HG03460 (cell line): ENCODE measurements at regions not wholly inside any gene's neighbourhood (a gene's known extent, or its start where the extent isn't known, plus 50 kb on each side); places are given as distances from the start of the nearest gene placed in this dataset.
"Not testable (repeated sequence)": the region's sequence is repeated elsewhere in the genome, so short reads cannot be mapped to it uniquely, and the experiment has no call there.

Source experiments
- ATAC-seq: cut with Tn5 transposase; IDR thresholded peaks from one replicate; pipeline ENCODE4 v1.9.1; 2021; ENCODE audit not compliant: unreplicated experiment

DNA sequence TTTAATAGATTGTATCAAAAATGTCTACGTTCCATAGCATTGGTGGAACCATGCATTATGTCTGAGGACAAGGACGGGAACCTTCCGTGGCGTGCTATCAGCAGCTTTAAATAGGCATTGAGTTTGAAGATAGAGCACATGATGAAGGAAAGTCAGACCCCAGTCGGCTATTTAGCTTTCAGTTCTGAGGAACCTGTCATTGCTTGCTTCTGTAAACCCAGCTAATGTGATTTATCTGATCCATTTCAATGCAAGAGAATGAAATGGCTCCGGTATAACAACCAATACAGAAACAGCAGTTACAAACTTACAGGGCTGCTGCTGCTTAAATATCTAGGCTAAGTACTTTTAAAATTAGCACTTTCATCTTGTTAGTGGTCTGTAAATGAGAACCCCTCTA lies 503.3 kb downstream of the RNF144A start:
- ATAC-seq = no peak

DNA sequence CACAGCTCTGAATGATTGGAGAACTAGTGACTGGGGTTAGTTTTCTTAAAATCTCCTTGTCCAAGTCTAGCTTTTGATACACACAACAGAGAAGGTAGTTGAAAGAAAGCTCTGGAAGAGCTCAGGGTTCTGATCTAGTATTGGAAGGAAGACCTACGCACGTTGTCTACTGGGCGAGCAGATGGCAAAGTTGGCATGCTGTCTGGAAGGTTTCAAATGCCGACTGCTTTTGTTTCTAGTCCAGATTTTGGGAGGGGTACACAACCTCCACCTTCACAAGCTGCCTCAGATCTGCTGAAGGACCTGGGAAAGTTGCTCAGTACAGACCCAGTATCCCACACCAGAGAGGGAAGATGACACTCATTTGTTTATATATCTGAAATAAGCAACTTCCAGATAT lies 507.3 kb downstream of the RNF144A start:
- no peak for ATAC-seq

DNA sequence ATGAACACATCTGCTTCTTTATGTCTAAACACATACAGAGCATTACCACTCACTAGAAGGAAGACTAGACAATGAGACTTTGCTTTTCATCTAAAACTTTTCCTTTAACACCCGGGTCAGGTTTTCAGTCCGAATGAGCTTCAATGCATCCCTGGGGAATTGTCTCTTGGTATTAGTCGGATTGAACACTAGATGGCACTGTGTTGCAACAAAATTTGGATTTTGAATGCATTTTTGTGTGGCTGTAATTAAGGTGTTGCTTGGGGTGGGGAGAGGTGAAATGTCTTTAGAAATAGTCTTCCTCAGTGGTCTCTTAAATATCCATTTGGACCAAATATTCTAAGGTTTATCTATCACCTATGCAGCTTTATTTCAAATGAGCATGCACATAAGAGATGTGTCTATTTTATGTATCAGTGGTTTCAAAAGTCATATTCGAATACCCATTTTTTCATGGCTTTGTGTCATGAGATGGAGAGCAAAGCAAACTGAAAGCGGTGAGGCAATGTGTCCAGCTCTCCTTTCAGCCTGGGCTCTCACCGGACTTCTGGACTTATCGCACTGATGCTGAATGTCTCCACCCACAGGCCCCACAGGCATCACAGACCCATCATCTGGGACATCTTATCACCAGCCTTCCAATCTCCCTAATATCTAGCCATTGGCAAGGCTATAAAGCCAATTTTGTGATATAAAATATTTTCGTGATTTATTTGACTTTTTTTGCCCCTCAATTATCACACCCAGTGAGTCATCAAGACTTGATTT lies 510.3 kb downstream of the RNF144A start:
- no peak for ATAC-seq

DNA sequence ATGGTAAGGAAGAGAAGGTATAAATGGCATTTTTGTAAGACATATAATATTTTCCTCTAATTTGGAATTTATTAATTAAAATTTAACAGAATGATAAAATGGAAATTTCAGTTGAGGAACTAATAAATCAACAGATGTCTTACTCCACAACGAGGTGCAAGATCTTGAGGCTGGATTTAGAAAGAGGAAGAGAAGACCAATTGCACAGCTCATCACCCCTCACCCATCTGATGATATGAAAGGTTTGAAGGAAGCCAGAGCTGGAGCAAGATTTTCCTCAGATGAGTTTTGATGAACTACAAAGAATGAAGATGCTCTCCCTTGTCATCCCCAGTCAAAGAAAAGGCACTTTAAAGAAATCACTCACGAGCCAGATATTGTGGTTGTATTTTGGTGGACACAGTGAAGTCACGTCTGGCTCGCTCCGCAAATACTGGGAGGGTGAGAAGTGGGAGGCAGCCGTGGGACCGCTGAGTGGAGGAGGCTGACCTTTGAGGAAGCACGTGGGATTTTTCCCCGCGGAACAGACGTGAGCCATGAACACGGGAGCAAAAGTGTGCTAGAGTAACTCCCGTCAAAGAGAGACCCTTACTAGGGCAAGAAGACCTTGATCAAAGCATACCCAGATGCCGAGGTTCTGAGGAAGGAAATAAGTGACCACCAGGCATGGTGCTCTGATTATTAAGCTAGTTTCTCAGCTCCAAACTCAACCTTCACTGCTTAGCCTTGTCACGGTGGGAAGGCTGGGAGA lies 511.4 kb downstream of the RNF144A start:
- ATAC-seq = no peak

DNA sequence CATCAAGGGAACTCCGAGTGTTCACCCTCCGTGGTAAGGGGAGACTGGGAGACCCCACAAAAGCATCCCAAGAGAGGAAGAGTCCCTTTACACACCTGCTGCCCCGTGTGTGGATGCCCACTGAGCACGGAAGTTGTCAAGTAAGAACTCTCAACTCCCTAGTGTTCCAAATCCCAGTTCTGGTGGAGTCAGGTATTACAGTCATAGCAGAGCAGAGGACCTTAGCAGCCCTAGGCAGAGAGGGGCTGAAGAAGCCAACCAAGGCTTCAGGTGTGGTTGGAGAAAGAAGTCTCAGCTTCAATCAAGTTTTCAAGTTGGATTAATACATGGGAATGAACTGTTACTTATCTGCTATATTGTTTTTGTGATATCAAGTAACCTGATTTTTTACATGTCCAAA lies 512.5 kb downstream of the RNF144A start:
- no peak for ATAC-seq

DNA sequence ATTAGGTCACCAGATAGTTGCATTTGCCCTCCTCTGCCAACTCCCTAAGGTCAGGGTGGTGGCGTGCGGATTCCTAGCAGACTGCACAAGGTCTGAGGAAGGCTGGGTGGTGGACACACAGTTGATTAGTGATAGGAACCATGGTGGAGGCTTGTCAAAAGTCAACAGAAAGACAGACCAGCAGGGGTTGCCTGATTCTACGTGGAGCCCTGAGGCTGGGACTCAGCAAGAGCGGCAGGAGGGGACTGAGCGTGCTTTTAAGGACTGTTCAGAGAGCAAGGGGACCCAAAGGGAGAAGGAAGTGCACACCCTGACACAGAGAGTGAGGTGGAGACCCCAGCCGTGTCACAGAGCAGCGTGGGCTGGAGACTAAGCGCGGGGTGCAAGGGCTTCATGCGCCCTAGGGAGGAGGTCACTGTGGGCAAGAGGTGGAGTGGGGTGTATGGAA lies 513.2 kb downstream of the RNF144A start:
- peak; percentile 13 for ATAC-seq

DNA sequence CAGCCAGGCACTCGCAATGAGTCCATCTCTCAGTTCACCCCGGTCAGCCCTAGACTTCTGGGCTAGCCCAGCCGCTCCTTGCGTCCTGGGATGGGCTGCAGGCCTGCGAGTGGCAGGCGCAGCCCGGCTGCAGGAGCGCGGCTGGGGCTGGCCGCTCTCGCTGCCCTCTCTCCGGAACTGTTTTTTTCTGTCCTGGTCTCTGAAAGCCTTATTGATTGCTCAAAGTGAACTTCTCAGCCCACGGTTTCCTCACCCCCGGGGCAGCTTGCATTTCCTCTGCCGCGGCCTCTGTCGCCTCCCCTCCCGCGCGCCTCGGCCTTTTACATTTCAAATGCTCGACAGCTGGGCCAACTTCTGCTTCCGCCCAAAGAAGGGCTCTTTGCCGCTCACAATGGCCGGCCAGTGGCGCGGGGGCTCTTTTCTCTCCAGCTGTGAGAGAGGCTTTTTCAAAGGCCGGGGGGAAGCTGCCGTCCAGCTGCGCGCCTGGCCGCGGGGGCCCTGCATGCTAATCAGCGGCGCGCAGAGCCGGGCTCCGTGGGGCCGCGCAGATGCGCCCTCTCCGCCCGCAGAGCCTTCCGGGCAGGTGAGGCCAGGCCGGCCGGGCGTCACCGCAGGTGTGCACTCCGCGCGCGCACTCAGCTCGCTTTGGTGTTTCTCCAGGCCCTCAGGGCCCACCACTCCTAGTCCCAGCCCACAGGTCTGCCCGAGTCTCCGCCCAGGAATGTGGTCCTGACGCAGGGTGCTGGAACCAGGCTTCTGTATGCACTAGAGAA lies 513.8 kb downstream of the RNF144A start:
- peak; percentile 69 for ATAC-seq

DNA sequence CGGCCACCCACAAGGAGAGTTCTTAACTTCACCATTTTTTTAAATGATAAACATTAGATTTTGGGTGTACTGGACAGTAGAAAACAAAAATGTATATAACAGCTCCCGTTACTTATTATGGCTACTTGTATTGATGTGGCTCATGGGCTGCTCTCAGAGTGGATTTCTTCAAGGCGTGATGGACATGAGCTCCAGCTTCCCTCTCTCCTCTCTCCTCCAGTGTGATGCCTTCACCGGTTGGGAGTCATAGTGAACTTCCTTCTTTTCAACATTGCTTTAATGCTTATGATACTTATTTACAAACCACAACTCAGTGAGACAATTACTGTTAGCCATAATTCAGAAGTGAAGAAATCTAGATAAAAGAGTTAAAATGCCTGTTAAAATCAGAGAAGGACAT lies 515.2 kb downstream of the RNF144A start:
- ATAC-seq = no peak

DNA sequence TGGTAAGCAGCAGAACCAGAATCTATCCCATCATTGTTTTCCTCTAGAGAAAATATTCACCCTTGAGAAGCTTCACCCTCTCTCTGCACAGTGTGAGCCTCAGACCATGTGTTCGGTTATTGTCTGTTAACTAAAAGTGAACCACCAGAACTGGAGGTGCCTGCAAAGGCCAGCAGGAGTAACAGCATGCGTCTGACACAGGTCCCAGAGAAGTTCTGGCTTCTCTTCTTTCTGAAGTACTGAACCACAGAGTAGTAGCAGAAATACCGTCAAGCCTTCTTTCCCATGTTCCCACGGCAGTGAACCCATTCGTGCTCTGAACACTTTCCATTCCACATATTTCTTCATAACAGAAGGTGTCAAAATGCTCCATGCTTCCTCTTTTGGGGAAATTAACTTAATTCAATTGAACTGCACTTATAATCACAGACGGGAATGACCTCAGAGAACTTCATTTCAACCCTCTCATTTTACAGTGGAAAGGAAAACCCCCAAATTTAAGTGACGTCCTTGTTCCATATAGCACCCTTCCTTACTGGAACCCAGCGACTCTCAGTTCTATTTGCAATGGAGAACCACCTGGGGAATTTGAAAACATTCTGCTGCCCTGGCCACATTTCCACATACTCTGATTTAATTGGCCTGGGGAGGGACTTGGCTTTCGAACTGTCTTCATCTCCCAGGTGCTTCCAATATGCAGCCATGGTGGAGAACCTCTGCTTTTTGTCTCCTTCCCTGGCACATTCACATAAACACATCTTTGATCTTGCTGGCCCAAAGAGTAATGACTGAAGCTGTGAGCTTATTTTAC lies 519.1 kb downstream of the RNF144A start:
- ATAC-seq = no peak

DNA sequence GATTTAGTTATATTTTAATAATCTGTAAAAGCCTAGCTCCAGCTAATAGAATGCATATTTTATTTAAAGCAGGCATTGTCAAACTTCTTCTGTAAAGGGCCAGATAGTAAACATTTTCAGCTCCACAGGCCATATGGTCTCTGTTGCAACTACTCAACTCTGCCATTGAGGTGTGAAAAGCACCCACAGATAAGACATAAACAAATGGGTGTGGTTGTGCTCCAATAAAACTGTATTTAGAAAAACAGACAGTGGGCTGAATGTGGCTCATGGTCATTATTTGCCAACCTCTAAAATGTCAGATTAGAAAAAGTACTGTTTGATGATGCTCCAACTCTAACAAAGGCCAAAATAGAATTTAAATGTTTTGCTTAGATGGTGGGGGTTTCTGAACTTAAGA lies 519.9 kb downstream of the RNF144A start:
- no peak for ATAC-seq

DNA sequence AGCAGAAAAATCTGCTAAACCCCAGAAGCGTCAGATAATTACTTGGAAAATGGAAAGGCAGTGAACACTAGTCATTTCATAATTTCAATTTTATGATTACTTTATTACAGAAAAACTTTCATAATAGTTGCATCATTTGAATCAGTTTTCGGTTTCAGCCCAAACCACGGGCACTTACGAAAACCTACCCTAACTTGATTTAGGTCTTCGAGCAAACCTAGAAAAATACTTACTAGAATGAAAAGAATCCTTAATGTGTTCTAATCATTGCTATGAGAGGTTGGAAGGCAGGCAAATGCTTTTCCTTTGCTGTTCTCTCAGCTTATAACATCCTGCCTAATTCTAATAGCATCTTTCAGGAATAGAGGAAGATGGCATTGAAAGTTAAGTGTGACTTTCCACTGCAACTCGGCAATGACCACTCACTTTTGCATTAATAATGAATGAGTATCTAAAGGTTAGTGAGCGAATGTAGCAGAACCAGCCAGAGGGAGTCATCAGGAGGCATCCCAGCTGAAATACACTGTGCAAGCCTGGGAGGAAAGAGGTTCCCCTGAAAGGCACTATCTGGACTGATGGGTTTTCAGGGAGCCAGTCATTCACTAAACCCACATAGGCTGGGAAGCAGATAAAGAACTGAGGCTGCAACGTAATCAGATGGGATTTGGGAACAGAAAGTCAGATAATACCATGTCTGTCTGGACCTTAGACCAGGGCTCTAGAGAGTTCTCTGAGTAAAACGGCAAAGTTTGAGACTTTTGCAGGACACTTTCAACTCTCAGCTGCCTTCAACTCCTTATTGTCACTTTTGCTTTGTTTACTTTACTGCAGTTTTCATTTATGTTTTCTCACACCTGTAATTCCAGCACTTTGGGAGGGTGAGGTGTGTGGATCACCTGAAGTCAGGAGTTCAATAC lies 520.8 kb downstream of the RNF144A start:
- no peak for ATAC-seq

DNA sequence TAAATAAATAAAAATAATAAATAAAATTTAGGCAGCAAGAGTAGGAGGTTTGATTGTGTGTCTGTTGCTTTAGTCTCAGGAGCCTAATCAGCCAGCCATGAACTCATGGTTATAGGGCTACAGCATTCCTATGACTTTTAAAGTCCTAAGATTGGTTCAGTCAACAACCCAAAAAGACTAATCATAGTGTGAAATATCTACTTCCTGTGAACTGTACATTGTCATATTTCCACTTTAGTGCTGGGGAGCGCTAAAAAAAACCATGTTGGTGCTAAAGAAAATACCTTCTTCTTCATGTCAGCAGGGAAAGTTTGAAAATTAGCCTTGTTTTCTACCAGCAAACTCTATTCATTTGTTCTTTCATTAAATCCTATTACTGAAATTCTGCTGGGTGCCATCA lies 521.6 kb downstream of the RNF144A start:
- no peak for ATAC-seq

DNA sequence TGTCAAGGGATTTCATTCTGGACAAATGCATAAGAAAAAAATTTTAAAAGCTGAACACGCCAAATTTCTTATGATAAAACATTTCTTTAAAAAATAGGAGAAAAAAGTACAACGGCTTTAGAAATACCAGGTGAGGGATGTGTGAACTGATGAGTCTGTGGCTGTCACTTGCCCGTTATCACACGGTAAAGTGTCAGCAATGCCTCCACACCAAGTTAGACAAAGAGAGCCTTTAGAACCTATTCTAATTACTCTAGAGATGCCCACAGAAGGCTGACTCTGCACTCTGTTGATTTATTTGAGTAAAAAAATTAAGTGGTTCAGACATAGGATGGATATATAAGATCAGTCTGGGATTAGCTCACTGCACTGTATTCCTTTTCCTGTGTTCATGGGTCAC lies 523.8 kb downstream of the RNF144A start:
- no peak for ATAC-seq

DNA sequence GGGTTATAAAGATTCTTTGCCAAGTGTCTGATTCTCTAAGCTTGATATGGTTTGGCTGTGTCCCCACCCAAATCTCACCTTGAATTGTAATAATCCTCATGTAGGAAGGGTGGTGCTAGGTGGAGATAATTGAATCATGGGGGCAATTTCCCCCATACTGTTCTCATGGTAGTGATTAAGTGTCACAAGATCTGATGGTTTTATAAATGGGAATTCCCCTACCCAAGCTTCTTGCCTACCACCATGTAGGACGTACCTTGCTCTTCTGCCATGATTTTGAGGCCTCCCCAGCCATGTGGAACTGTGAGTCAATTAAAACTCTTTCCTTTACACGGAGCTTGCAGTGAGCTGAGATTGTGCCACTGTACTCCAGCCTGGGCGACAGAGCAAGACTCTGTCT lies 524.6 kb downstream of the RNF144A start:
- not testable (repeated sequence) for ATAC-seq

DNA sequence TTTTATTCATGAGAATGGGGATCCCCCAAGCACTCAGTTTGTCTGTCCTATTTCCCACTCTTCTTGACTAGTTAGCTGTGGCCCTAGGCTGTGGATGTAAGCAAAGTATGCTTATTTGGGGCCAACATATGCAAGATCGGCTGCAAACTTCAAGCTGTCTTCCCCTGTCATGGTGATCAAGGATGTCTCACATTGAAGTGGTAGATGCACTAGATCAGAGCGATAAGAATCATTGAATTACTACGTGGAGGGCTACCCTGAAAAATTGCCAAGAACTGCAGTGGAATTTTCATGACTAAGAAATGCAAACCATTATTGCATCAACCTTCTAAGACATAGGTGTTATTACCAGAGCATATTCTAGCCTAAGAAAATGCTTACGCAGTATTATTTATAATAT lies 527.4 kb downstream of the RNF144A start:
- ATAC-seq = no peak

DNA sequence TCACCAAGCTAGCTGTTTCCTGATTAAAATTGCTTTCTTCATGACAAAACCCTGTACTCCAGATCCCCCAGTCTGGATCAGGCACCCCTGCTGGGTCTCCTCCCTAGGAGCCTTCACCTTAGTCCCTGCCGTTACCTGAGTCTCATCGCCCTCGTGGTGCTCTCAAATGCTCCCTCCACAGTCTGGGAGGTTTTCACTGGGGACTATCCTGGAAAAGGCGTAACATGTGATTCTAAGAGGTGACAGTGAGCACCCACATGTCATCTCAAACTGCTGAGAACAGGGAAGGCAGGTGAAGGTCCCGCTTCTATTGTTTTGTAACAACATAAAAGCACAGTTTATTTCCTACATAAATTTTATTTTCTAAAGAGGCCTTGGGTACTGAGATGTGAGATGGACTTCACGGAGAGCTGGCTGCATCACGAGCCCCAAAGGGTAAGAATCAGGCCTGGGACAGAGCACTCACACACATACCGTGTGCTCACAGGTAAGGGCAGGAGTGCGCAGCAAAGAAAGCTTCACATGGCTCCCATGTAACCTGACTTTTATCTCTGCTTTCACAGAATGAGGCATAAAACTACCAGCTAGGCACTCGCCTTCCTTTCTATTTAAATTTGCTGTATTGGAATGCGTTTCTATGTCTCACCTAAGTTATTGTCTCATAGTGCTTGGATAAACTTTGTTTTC lies 531.5 kb downstream of the RNF144A start:
- no peak for ATAC-seq

DNA sequence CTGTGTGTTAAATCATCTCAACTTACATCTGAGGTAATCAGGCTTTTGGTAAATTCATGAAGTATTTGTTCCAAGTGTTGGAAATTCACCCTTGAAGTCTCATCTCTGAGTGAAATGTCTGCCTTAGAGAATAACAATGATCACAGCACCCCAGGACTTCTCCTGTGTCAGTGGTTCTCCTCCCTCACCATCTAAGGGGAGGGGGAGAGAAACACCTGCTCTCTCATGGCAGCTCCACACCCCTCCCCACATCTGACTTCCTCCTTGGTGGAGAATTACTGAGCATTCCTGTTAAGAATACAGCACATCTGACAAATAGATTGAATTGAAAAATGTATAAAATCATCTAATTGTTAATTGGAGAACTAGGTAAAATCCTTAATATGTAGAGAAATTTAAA lies 532.1 kb downstream of the RNF144A start:
- no peak for ATAC-seq

DNA sequence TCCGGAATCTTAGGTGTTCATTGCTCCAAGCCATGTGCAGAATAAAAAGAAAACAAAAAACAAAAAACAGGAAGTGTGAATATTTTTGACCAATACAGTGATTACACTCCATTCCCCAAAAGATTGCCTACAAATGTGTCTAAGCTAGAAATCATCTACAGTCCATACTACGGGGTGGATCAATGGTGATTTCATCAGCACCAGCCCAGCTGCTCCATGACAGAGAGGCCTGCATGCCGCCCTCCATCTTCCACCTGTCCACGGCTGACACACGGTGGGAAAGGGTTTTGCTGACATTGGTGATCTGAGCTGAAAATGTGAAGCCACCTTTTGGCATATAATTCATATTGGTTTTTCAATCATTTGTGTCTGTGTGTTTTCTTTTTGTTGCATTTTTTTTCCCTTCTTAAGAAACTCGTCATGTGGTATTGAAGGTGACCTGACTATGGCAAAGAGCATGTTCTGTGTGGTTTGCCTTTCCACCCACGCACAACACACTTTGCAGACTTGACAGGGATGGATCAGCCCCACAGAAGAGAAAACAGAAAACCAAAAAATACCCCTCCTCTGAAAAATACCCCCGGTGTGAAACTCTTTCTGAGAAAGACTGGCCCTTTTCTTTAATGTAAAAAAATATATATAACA lies 533.1 kb downstream of the RNF144A start:
- ATAC-seq = no peak

DNA sequence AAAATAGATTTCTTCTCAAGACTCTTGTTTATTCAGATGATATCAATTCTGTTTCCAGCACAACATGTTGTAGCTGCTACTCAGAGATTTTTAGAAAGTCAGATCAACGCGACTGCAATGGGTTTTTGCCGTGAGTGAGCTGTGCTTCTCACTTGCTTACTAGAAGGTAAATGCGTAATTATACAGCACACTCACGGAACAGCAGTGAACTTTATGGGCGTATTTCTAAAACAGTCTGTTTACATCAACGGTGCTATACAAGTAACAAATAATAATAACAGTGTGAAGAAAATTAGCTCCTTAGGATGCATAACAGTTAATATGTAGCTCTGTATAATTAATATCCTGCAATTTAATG lies 533.6 kb downstream of the RNF144A start:
- no peak for ATAC-seq
